ENCODE measurements at regions not wholly inside any gene's neighbourhood (a gene's known extent, or its start where the extent isn't known, plus 50 kb on each side); places are given as distances from the start of the nearest gene placed in this dataset.

DNA sequence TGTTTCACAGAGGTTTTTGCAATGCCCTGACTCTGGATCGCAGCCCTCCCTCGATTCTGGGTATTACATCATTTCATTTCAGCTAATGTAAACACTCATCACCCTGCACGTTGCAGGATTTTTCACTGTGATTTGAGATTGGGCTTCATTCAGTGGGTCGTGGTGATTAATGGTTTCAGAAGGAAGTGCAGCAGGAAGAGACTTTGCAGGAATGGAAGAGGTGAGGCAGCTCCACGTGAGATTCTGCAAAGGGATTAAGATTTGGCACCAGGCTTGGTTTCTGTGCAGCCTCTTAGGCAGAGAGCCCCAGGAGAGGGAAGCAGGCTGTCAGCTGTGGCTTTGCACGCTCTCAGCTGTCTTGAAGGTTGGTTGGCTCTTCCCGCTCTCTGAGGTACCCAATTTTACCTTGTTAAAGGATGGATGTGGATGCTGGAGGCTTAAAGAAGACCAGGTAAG lies 95.2 kb downstream of the PLCE1 start:
- WGBS, 2 experiments (ENCODE audit: insufficient coverage in 2 of 2): 70 to 74% methylated on average over 4 of the region's 7 CpGs
- Histone ChIP-seq H3K27ac (ENCODE audit: low read depth, low read length, severe bottlenecking) (no peak overlapping the region), H3K9me3 (ENCODE audit: control insufficient read depth, low read length) (no peaks in the 10 kb centered on the region), H3K4me3 (ENCODE audit: extremely low read depth, insufficient read depth, low read length, poor library complexity, severe bottlenecking) (no peak overlapping the region), H3K36me3 (ENCODE audit: control insufficient read depth, insufficient read depth, low read length) (no peaks in the 10 kb centered on the region), H3K4me1 (ENCODE audit: control insufficient read depth, insufficient read depth, low read length, poor library complexity, severe bottlenecking) (peaks cover 18% of the 10 kb centered on the region)

- Histone ChIP-seq H3K4me3 (ENCODE audit: extremely low read depth, insufficient read depth, low read length, poor library complexity, severe bottlenecking) (no peak overlapping the region), H3K36me3 (ENCODE audit: control insufficient read depth, insufficient read depth, low read length) (no peaks in the 10 kb centered on the region), H3K9me3 (ENCODE audit: control insufficient read depth, low read length) (no peaks in the 10 kb centered on the region), H3K4me1 (ENCODE audit: control insufficient read depth, insufficient read depth, low read length, poor library complexity, severe bottlenecking) (no peaks in the 10 kb centered on the region), H3K27ac (ENCODE audit: low read depth, low read length, severe bottlenecking) (no peak overlapping the region)
Observed at GRCh38 chr10:94091649-94092048, 97.9 kb downstream of the PLCE1 start.

DNA sequence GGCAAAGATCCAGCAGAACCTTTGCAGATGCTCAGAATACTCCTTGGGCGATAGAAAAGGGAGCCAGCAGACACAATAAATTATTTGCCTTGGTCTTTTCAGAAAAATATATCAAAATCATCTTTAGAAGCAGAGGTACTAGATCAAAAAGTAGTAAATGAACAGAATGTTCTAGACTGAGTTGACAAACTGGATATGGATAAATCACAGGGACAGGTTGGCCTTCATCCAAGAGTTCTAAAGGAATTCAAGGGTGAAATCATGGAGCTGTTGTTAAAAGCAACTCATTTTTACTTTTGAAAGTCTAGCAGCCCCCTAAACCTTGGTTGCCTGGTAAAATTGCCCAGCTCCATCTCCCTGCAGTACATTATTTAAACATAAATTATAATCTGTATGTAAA lies 99.1 kb downstream of the PLCE1 start:
- WGBS, 2 experiments (ENCODE audit: insufficient coverage in 2 of 2): no CpG with 5 or more reads among the region's 1 CpG
- no peak overlapping the region for H3K27ac ChIP-seq (ENCODE audit: low read depth, low read length, severe bottlenecking)
- H3K9me3 ChIP-seq (ENCODE audit: control insufficient read depth, low read length): no peaks in the 10 kb centered on the region
- H3K4me1 ChIP-seq (ENCODE audit: control insufficient read depth, insufficient read depth, low read length, poor library complexity, severe bottlenecking): no peaks in the 10 kb centered on the region
- H3K4me3 ChIP-seq (ENCODE audit: extremely low read depth, insufficient read depth, low read length, poor library complexity, severe bottlenecking): no peak overlapping the region
- H3K36me3 ChIP-seq (ENCODE audit: control insufficient read depth, insufficient read depth, low read length): no peaks in the 10 kb centered on the region

GRCh38 chr10:94093286-94093905 lies 99.7 kb downstream of the PLCE1 start:
- H3K9me3 ChIP-seq (ENCODE audit: control insufficient read depth, low read length): no peaks in the 10 kb centered on the region
- no peaks in the 10 kb centered on the region for H3K36me3 ChIP-seq (ENCODE audit: control insufficient read depth, insufficient read depth, low read length)
- no peak overlapping the region for H3K27ac ChIP-seq (ENCODE audit: low read depth, low read length, severe bottlenecking)
- H3K4me3 ChIP-seq (ENCODE audit: extremely low read depth, insufficient read depth, low read length, poor library complexity, severe bottlenecking): no peak overlapping the region
- H3K4me1 ChIP-seq (ENCODE audit: control insufficient read depth, insufficient read depth, low read length, poor library complexity, severe bottlenecking): no peaks in the 10 kb centered on the region
- 78% methylated on average over 1 of the region's 2 CpGs; no CpG with 5 or more reads in 1 of the 2 experiments for WGBS, 2 experiments (ENCODE audit: insufficient coverage in 2 of 2)

- WGBS, 2 experiments (ENCODE audit: insufficient coverage in 2 of 2): 76 to 100% methylated on average over 1 to 3 of the region's 5 CpGs
- no peaks in the 10 kb centered on the region for H3K36me3 ChIP-seq (ENCODE audit: control insufficient read depth, insufficient read depth, low read length)
- H3K4me1 ChIP-seq (ENCODE audit: control insufficient read depth, insufficient read depth, low read length, poor library complexity, severe bottlenecking): no peaks in the 10 kb centered on the region
- H3K27ac ChIP-seq (ENCODE audit: low read depth, low read length, severe bottlenecking): no peak overlapping the region
- no peak overlapping the region for H3K4me3 ChIP-seq (ENCODE audit: extremely low read depth, insufficient read depth, low read length, poor library complexity, severe bottlenecking)
- H3K9me3 ChIP-seq (ENCODE audit: control insufficient read depth, low read length): no peaks in the 10 kb centered on the region
Observed at GRCh38 chr10:94094540-94094939, 100.8 kb downstream of the PLCE1 start.

DNA sequence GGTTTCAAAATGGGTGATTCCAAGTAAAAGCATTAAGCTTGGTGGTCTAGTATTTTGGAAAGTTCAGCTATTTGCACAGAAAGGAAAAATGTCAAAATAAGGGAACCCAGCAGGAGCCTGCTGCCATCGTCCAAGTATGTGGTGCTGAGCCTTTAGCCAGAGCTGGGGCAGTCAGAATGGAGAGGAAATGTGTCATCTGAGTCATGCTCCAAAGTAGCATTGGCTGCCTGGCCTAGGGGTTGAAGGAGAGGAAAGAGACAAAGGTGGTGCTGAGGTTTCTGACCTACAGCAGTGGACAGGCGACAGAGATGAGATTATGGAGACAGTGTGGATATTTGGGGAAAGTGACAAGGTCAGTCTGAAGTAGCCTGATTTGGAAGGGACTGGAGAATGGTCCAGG lies 103.9 kb downstream of the PLCE1 start:
- Histone ChIP-seq H3K4me3 (ENCODE audit: extremely low read depth, insufficient read depth, low read length, poor library complexity, severe bottlenecking) (no peak overlapping the region), H3K27ac (ENCODE audit: low read depth, low read length, severe bottlenecking) (no peak overlapping the region), H3K36me3 (ENCODE audit: control insufficient read depth, insufficient read depth, low read length) (no peaks in the 10 kb centered on the region), H3K4me1 (ENCODE audit: control insufficient read depth, insufficient read depth, low read length, poor library complexity, severe bottlenecking) (no peaks in the 10 kb centered on the region), H3K9me3 (ENCODE audit: control insufficient read depth, low read length) (no peaks in the 10 kb centered on the region)
- WGBS, 2 experiments (ENCODE audit: insufficient coverage in 2 of 2): 85 to 86% methylated on average over 1 to 2 of the region's 2 CpGs

DNA sequence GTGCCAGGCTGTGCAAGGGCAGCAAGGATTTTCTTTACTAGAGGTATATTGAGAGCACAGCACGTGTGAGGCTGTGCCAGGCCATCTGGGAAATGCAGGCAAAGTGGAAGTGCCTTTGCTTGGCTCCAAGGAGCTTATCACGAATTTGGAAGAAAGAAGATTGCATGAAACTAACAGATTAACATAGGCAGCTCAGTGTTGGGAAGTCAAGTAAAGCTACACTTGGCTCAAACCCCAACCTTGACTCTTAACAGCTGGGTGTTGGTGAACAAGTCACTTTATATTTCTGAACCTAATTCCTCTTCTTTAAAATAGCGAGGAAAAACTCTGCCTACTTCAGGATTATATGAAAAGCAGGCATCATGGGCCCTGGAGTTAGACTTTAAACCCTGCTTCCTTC lies 105.2 kb downstream of the PLCE1 start:
- WGBS, 2 experiments (ENCODE audit: insufficient coverage in 2 of 2): 88 to 90% methylated on average over 3 of the region's 3 CpGs
- Histone ChIP-seq H3K36me3 (ENCODE audit: control insufficient read depth, insufficient read depth, low read length) (no peaks in the 10 kb centered on the region), H3K4me3 (ENCODE audit: extremely low read depth, insufficient read depth, low read length, poor library complexity, severe bottlenecking) (no peak overlapping the region), H3K4me1 (ENCODE audit: control insufficient read depth, insufficient read depth, low read length, poor library complexity, severe bottlenecking) (no peaks in the 10 kb centered on the region), H3K27ac (ENCODE audit: low read depth, low read length, severe bottlenecking) (no peak overlapping the region), H3K9me3 (ENCODE audit: control insufficient read depth, low read length) (no peaks in the 10 kb centered on the region)

- H3K36me3 ChIP-seq (ENCODE audit: control insufficient read depth, insufficient read depth, low read length): no peaks in the 10 kb centered on the region
- no peaks in the 10 kb centered on the region for H3K9me3 ChIP-seq (ENCODE audit: control insufficient read depth, low read length)
- WGBS, 2 experiments (ENCODE audit: insufficient coverage in 2 of 2): 88% methylated on average over 1 of the region's 1 CpG; no CpG with 5 or more reads in 1 of the 2 experiments
- H3K4me3 ChIP-seq (ENCODE audit: extremely low read depth, insufficient read depth, low read length, poor library complexity, severe bottlenecking): no peak overlapping the region
- peaks cover 3% of the 10 kb centered on the region for H3K4me1 ChIP-seq (ENCODE audit: control insufficient read depth, insufficient read depth, low read length, poor library complexity, severe bottlenecking)
- H3K27ac ChIP-seq (ENCODE audit: low read depth, low read length, severe bottlenecking): no peak overlapping the region
Observed at GRCh38 chr10:94101894-94102293, 108.2 kb downstream of the PLCE1 start.

DNA sequence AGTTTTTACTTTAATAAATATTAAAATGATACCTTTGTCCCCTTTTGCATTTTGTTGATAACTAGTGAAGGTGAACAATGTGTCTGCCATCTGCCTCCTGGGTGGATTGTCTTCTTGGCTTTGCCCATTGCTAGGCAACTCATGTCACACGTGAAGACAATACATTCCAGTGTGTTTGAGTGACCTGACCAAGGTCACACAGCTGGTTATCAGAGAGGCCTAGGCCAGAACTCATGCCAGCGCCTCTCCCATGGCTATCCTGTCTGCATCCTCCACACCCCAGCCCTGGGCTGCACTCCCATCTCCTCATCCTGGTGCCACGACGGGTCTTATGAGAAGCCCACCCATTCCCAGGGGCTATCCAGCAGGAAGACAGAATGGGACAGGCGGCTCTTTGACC lies 108.7 kb downstream of the PLCE1 start:
- Histone ChIP-seq H3K4me3 (ENCODE audit: extremely low read depth, insufficient read depth, low read length, poor library complexity, severe bottlenecking) (no peak overlapping the region), H3K4me1 (ENCODE audit: control insufficient read depth, insufficient read depth, low read length, poor library complexity, severe bottlenecking) (peaks cover 3% of the 10 kb centered on the region), H3K9me3 (ENCODE audit: control insufficient read depth, low read length) (no peaks in the 10 kb centered on the region), H3K36me3 (ENCODE audit: control insufficient read depth, insufficient read depth, low read length) (no peaks in the 10 kb centered on the region), H3K27ac (ENCODE audit: low read depth, low read length, severe bottlenecking) (no peak overlapping the region)
- 68 to 84% methylated on average over 4 to 5 of the region's 5 CpGs for WGBS, 2 experiments (ENCODE audit: insufficient coverage in 2 of 2)

- Histone ChIP-seq H3K27ac (ENCODE audit: low read depth, low read length, severe bottlenecking) (no peak overlapping the region), H3K4me1 (ENCODE audit: control insufficient read depth, insufficient read depth, low read length, poor library complexity, severe bottlenecking) (peaks cover 3% of the 10 kb centered on the region), H3K9me3 (ENCODE audit: control insufficient read depth, low read length) (no peaks in the 10 kb centered on the region), H3K4me3 (ENCODE audit: extremely low read depth, insufficient read depth, low read length, poor library complexity, severe bottlenecking) (no peak overlapping the region), H3K36me3 (ENCODE audit: control insufficient read depth, insufficient read depth, low read length) (no peaks in the 10 kb centered on the region)
- WGBS, 2 experiments (ENCODE audit: insufficient coverage in 2 of 2): 88% methylated on average over 1 of the region's 2 CpGs; no CpG with 5 or more reads in 1 of the 2 experiments
Observed at GRCh38 chr10:94103192-94103591, 109.5 kb downstream of the PLCE1 start.

DNA sequence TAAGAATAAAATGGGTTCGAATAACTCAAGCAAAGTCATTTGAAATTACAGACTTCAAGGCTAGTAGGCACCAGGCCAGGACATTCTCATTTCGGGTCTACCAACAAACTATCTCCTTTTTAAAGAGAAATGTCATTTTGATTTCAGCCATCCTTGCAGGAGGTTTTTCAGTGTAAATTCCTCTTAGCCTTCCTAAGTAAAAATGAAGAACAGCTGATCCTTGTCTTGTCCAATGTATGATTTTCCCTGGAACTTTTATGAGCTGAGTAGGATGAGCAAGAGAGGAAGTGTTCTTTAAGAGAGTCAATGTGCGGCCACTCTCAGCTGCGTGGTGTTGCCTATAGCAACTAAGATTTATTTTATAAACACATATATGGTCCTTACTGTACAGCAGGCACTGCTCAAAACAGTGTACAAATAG lies 110.1 kb downstream of the PLCE1 start:
- Histone ChIP-seq H3K9me3 (ENCODE audit: control insufficient read depth, low read length) (no peaks in the 10 kb centered on the region), H3K36me3 (ENCODE audit: control insufficient read depth, insufficient read depth, low read length) (no peaks in the 10 kb centered on the region), H3K27ac (ENCODE audit: low read depth, low read length, severe bottlenecking) (no peak overlapping the region), H3K4me3 (ENCODE audit: extremely low read depth, insufficient read depth, low read length, poor library complexity, severe bottlenecking) (no peak overlapping the region), H3K4me1 (ENCODE audit: control insufficient read depth, insufficient read depth, low read length, poor library complexity, severe bottlenecking) (peaks cover 8% of the 10 kb centered on the region)
- whole genome bisulfite sequencing, 2 experiments (ENCODE audit: insufficient coverage in 2 of 2): 88 to 100% methylated on average over 2 of the region's 4 CpGs

Data from mesodermal cell (in vitro differentiated cells).